ENCODE measurements at regions not wholly inside any gene's neighbourhood (a gene's known extent, or its start where the extent isn't known, plus 50 kb on each side); places are given as distances from the start of the nearest gene placed in this dataset.

DNA sequence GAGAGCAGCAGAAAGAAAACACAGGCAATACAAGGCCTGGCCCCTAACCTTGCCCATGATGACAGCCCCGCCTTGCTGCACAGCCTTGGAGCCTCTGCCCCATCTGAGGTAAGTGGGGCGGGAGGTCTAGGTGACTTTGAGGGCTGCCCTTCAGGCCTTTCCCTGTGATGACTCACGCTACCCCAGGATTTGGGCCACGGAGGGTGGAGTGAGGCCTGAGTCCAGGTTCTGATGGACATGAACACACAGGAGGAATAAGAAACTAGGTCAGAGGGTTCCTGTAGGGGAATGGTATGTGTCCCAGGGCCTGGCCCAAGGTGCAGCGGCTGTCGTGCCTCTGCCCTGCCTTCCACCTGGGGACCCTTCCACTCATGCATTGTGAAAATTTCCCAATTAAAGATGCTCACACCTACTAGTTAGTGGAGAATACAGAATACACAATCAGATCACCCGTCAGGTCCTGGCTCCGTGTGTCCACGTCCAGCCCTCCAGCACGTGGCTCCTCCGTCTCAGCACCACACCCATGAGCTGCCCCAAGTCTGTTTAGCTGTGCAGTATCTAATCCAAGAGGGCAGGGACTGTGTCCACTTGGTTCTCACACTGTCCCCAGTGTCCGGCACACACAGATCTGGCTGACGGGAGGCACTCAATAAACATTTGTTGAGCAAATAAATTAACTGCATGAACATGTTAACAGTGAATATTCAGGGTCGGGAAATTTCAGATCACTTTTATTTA, 111.0 kb downstream of the CHST1 start:
- no peak for DNase-seq (ENCODE audit: low spot score)

DNA sequence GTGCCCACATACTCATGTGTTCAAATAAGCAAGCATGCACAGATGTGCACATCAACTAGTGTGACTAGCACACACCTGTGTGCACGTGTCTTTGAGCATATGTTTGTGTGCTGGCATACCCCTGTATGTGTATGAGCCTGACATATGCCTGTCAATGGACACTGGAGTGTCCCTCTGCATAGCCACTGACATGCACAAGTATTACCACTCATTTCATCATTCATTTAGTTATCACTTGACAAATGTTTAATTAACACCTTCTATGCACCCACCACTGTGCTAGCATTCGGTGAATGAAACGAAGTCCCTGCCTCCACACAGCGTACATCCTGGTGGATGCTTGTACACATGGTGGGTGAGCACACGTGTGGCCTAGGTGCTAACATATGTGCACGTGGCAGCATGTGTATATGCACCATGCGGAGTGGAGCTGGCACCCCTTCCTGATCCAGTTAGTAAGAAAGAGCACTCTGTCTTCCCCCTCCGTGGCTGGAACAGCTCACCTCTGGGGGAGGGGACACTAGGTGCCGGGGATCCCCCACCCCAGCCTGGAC, 112.0 kb downstream of the CHST1 start:
- no peak for DNase-seq (ENCODE audit: low spot score)

DNA sequence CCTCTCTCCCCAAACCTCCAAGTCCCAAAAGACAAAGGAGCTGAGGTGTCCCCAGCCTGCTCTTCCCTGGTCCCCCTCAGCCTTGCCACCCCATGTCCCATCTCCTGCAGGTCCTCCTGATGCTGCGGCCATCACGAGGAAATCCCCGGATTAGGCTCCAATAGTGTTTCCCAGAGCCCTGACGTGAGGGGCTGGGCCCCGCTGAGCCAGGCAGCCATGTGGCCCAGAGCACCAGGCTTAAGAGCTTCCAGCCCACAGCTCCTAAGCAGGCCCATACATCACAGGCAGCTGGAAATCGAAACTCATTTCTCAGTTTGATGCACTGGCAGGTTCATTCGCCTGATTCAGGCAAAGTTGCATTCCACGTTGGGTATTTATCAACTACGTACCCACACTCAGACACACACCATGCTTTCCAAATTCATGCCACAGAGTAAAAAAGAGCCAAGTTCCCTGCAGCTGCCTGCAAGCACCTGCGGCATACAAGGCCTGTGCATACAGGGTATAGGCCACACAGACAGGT, 114.2 kb downstream of the CHST1 start:
- no peak for DNase-seq (ENCODE audit: low spot score)

DNA sequence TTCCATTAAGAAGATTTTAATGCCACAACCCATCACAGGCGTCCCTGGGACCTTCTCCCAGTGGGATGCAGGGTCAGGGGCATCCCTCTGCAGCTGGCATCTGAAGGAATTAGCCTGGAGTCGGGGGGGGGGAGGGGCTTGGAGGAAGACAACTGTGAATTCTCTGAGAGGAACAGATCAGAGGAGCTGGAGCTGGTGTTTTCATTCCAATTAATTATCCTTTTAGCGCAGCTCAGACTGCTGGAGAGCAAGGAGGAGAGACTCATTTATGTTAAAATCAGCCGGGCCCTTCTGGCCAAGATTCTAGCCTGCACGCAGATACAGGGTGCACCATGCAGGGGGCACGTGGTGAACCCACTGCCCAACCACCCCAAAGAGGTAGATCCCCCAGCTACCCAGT, 116.2 kb downstream of the CHST1 start:
- DNase-seq (ENCODE audit: low spot score): no peak

DNA sequence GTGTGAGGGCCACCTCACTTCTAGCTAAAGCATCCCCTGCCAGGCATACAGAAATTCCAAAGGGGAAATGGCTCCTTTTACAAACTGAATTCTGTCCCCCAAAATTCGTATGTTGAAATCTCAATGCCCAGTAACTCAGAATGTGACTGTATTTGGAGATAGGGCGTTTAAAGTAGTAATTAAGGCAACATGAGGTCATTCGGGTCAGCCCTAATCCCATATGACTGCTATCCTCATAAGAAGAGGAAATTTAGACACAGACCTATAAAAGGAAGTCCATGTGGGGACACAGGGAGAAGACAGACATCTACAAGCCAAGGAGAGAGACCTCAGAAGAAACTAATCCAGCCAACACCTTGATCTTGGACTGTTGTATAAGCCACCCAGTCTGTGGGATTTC, 119.1 kb downstream of the CHST1 start:
- DNase-seq (ENCODE audit: low spot score): no peak

DNA sequence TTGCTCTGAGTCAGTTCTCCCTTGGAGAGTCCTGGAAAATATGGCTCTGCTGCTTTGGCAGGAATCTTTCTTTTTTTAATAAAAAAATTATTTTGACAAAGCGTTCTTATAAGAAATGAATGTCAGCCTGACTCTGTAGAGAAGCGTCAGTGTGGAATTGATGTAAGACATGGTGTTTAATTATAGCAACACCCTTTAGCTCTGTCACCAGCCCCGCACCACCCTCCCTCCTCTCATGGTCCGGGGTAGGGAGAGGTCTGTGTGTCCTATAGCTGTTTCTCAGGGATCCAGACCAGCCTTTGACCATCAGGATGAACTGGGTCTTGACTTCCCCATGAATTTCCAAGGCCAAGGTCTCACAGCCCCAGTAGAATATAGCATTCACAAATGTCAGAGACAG, 120.6 kb downstream of the CHST1 start:
- no peak for DNase-seq (ENCODE audit: low spot score)

DNA sequence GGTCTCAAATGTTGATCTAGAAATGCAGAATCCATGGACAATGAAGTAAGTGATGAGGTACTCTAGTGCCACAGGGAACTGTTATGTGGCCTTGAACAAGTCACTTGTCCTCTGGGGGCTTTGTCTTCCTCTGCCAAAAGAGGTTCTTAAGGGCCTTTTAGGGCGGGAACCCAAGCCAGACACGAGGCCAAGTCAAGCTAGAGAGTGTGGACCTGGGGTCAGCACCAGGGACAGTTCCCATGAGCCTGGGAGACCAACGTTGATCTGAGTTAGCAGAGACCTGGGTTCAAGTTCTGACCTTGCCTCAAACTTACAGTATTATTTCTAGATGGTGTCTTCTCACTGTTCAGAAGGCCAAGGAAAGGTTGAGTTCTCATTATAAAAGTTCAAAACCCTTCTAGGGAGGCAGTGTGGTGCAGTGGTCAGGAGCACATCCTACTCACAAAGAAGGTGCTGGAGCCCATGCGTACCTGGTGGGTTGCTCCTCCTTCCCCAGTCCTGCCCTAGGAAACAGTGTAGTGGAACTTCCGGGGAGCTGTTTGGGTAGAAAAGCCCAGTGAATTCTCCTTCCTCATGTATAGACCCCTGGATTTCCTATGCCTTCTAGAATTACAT, 121.5 kb downstream of the CHST1 start:
- peak; percentile 37 for DNase-seq (ENCODE audit: low spot score)

DNA sequence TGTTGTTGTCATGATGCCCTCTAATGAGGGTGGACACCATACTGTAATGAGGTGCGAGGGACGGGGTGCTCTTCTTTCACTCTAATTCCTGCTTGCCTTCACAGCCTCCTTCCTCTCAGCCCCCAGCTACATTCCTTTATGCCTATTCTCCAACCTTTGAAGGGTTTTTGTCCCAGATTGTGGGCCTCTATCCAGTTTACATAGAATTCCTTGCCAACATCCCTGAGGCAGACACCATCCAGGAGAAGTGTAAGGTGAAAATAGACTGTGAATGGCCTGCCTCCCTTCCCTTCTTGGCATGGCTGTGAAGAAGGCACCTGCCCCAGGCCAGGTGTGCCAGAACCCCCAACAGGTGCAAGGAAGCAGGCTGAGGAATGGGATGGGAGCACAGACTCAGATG, 122.3 kb downstream of the CHST1 start:
- DNase-seq (ENCODE audit: low spot score): no peak

DNA sequence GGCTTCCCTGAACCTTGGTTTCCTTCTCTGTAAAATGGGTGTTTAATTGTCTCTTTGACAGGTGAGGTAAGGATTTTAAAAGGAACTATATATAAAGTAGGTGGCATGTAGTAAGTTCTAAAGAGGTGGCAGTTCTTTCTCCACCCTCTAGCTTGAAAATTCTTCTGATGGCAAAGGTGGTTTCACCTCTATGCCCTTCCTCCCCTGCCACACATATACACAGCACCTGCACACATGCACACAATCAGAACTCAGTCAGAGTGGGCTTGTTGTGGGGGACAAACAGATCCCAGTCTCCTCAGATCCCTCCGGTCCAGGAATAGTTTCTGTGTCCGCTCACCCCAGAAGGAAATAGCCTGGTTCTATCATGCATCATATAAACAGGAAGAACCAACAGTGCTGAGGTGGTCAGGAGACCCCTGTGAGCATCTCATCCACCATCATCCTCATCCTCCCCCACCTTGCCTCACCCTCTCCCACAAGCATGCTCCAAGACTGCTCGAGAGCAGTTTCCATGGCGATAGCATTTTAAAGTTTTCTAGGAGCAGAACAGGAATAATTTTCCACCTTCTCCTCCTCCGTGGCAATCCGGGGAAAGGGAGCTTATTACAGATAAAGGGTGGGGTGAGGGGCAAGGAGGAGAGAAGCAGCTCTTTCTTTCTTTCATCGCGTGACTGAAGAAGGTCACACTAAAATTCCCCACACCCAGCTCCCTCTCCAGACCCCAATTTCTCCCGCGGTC, 123.6 kb downstream of the CHST1 start:
- no peak for DNase-seq (ENCODE audit: low spot score)

DNA sequence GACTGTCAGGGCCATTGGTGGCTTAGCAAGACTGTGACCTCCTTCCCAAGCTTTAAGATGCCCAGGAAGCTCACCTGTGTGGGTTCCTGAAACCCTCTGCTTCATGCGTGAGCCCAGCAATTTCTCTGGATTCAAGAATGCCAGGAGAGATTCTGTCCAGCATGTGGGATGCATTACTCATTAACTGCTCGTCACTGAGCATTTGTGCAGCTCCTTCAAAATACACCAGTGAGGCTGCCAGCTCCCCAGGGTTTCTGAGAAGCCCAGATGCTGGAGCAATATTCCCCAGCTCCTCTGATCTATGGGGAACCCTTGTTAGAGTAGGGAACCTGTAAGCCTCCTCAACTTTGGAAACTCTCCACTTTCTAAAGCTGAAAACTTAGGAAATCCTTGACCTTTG, 126.5 kb downstream of the CHST1 start:
- DNase-seq (ENCODE audit: low spot score): no peak

DNA sequence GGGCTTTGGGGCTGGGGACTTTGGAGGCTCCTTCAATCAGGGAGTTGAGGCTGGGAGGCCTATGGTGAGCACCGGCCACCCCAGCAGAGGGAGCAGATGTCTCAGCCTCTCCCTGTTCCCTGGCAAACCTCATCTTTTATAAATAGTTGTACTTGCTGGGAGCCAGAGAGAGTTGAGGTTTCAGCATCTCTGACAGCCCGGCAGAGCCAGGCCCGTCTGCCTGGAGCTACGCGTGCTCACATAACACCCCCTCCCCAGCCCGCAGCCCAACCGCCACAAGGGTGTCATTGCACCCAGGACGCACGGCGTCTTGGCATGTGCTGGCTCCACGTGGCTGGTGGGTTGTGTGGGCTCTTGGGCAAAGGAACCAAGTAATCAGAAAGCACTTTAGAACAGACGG, 127.1 kb downstream of the CHST1 start:
- no peak for DNase-seq (ENCODE audit: low spot score)

DNA sequence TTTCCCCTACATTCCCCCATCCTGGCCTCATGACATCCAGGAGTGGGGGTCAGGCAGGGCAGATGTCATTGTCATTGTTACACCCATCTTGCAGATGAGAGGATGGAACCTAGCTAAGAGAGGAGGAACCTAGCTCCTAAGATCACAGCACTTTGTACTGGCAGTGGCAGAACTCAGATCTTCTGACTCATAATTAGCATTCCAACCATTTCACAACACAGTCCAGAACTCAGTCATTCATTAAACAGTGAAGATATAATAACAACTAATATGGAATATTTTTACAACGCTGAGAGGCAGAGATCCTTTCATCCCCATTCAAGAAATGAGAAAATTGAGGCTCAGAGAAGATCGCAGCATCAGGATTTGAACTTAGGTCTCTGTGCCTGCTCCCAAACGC, 127.8 kb downstream of the CHST1 start:
- DNase-seq (ENCODE audit: low spot score): no peak

DNA sequence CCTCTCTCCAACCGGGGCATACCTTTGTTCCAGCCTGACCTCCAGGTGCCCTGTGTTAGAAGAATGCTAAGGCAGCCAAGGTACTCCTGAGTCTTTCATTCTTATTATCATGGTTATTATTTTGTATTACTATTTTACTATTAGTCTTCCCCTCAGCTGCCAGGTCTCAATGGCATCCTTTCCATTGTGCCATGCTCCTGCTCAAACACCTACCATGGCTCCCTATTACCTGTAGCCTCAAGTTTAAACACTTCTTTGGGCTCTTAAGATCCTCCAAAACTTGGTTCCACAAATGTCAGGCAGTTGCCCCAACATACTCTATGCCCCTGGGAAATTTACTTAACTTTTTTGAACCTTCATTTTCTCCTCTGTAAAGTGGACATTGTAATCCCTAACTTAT, 130.4 kb downstream of the CHST1 start:
- DNase-seq (ENCODE audit: low spot score): no peak

DNA sequence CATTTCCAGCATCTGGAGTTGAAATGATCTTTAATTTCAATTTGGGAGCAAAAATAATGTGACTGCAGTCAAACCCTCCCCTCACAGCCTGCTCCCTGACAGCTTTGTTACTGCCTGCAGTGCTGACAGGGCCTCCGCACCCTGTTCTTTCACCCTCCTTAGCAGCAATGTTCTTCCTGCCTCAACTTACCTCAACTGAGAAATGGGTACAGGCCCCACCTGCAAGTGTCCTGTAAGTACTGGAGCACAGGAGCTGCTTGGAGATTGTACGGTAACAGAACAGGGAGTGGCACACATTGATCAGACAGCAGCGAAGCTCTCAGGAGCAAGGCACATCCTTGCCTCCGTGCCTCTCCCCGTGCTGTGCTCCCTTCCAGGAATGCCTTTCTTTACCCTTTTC, 131.3 kb downstream of the CHST1 start:
- DNase-seq (ENCODE audit: low spot score): no peak

DNA sequence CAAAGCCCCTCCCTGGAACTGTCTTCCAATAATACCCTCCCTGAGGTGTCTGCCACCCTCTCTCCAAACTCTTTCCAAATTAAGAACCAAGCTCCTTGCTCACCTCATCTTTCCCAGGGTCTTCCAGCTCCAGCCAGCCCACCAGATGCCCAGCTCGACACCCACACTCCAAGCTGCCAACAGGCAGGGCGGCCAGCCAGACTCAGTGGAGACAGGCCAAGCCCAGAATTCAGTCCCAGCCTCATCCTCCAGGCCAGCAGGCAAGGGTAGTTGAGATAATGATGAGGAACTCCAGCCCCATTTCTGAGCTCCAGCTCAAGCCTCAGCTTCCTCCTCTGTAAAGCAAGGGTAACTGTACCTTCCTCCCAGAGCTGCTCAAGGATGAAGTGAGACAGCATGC, 132.9 kb downstream of the CHST1 start:
- no peak for DNase-seq (ENCODE audit: low spot score)

DNA sequence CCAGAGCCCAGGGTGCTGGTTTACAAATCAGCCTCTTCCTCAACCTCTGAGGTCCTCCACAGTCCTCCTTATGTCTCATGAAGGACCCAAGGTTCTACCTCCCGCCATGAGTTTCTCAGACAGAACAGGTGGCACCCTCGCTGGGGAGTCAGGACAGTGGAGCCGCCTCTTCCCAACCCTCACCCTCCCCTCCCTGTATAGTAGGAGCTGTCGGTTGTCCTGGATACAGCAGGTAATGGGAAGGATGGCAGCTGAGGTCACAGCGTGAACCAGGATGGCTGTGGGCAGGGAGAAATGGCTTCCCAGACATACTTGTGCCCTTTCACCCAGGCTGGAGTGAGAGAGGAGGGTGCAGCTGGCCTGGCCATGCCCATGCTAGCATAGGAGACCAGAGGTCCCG, 134.6 kb downstream of the CHST1 start:
- DNase-seq (ENCODE audit: low spot score): no peak

DNA sequence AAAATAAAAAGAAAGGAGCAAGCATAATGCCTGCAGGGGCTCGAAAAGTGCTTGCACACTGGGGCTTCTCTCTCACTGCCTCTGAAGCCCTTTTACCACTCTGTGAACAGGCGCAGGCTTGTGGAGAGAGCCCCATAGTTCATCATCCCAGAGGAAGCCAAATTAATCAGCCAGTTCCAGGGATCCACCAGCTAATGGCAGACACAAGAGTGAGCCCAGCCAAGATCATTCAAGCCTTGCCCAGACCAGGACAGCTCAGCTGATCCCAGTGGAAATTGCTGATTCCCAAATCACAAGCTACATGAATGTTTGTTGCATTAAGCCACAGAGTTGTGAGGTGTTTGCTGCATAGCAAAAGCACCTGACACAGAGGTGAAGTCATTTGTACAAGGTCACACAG, 135.3 kb downstream of the CHST1 start:
- DNase-seq (ENCODE audit: low spot score): no peak

DNA sequence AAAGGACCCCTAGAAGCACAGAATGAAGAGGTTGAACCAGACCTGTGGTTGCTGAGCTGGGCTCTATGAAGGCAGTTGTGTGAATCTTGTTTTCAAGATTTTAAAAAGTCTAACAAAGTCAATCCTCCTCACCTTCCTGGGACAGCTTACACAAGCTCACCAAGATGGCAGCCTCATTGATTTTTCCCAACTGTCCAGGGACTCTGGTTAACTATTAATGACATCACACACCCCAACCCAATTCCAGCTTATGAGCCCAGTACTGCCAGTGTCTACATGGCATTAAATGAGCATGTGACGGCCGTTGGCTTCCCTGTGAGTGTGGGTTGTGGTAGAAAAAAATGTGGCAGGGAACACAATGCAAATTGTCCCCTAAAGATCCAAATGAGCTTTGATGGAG, 137.0 kb downstream of the CHST1 start:
- no peak for DNase-seq (ENCODE audit: low spot score)

DNA sequence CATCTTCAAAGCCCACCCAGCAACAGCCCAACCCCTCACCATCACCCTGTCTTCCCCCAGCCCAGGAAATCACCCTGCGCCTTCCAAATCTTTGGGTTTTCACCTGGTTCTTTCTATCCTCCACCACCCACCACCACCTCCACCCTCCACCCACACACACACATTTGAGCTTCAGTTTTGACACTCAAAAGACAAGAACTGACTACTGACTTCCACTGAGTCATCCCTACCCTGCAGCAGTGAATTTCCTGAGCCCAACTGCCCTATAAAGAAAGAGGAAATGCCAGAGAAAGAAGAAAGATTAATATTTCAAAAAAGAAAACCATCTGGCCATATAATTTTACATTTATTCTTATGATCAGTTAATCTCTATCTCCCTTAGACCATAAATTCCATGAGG, 137.5 kb downstream of the CHST1 start:
- no peak for DNase-seq (ENCODE audit: low spot score)

DNA sequence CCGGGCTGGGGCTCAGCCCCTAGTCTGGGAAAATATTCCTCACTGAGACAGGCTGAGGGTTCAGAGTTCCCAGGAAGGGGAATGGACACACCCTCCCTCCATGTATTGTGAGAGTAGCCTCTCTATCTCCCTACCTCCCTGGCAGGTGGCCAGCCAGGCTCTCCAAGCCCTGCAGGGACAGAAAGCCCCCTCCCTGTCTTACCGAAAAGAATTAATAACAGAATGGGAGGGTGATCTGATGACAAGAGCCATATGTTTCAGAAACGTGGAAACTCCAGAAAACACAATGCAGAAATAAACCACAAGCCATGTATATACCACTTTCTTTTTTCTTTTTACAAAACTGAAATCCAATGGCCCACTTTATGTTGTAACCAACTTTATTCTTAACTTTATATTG, 140.0 kb downstream of the CHST1 start:
- DNase-seq (ENCODE audit: low spot score): no peak

DNA sequence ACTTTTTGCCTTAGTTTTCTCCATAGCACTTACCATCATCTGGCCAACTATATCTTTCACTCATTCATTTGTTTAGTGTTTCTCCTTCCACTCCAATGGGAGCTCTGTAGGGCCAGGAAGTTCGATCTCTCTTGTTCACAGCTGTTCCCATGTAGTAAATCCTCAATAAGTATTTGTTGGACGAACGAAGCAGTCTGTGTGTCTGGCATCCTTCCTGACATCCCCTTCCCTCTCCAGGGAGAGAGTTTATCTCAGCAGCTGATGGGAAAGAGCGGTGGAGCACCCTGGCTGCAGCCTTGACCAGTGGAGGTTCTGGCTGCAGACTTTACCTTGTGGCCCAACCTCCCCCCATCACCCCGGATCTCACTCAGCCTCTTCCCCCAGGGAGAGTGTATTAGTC, 141.7 kb downstream of the CHST1 start:
- DNase-seq (ENCODE audit: low spot score): no peak

DNA sequence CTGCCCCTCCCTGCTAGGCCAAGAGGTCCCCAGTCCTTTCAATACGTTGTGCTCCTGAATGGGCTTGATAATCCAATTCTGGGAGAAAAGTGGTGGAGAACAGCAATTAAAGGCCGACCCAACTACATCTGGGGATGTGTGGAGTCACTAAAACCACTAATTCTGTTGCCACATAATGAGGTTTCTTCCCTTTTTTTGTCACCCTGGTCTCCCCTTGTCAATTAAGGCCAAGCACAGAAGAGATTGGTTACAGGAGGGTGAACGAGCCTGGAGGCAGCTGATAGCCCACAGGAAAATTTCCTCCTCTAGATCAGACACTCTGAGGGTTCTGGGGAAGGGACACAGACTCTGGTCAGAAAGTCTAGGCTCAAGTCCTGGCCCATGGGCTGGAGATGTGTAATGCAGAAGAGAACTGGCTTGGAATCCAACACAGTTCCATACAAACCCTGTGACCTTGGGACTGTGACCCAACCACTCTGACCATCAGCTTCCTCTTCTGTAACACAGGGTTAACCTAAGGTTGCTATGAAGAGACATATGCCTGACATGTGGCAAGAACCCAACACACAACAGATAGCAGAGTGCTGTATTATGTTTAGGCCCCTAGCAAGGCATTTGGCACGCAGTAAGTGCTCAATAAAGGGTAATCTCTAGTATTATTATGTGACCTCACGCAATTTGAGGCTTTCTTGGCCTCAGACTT, 146.4 kb downstream of the CHST1 start:
- DNase-seq (ENCODE audit: low spot score): no peak

All from HT-29 (cell line).